NCI-H1048 (cell line): ENCODE measurements at regions not wholly inside any gene's neighbourhood (a gene's known extent, or its start where the extent isn't known, plus 50 kb on each side); places are given as distances from the start of the nearest gene placed in this dataset.
"Not testable (repeated sequence)": the region's sequence is repeated elsewhere in the genome, so short reads cannot be mapped to it uniquely, and the experiment has no call there.

ENCODE experiments used
- DNase-seq: peaks from one replicate; lab custom pipeline; 2025; lab: John Stamatoyannopoulos, UW

DNA sequence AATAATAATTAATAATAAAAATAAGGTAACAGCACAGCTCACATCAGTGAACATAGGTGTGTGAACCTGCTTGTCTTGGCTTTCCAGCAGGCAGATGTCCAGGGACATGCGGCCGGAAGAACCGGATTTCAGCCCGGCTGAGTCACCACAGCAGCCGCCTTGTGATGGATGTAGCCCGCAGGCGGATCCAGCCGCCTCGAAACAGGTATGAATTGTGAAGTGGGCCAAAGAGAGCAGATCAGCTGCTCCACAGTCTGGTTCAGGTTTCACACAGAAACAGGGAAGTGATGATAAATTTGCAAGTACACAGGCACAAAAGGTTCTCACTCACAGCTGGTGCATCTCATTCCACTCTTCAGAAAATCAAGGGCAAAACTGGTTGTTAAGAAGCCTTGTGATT lies 55.1 kb downstream of the ID4 start:
- DNase-seq = peak; percentile 46

DNA sequence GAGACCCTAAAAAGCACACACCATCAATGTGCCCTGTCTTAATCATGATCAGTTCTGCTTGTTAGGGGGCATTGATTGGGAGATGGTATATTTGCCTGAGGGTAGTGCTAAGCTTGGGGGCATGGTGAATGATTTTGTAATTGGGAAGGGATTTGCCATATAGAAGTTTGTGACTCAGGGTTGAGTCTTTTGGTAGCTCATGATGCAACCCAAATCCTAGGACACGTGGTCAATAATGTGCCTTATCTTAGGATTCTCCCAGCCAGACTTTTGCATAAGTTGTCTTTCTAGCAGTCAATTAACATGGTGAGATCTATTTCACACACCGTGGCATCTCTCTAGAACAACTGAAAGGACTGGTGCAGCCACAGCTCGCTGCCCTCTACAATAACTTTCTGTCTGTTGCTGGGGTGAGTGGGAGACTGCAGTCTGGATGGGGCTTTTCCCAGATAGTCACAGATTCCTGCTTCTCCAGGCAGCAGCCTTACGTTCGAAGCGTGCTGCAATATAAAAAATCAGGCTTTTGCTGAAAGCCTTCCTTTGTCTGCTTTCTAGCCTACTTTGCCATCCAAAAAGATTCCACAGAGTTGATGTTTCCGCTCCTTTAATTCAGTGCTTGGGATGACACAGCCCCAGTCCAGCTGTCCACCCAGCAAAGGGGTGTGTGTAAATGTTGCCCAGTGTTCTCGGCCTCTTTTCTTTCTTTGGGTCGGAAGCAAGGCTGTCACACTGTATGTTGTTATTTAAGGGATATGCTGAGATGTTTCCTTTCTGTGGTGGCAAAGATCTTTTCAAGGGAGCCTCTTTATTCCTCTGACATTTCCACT lies 58.9 kb downstream of the ID4 start:
- no peak for DNase-seq

DNA sequence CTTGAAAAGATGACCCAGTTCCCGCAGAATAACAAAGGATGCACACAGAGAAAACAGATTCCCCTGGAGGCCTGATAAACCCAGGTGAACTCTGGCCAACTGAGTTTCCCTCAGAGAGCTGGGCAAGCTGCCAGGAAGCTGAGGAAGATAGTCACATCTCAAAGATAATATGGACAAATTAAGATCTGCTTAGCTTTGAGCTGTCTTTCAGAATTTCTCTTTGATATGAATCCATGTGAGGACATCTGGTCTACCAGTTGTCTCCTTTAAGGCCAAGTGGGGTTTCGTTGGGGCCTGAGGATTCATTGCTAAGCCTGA lies 59.5 kb downstream of the ID4 start:
- DNase-seq = no peak

DNA sequence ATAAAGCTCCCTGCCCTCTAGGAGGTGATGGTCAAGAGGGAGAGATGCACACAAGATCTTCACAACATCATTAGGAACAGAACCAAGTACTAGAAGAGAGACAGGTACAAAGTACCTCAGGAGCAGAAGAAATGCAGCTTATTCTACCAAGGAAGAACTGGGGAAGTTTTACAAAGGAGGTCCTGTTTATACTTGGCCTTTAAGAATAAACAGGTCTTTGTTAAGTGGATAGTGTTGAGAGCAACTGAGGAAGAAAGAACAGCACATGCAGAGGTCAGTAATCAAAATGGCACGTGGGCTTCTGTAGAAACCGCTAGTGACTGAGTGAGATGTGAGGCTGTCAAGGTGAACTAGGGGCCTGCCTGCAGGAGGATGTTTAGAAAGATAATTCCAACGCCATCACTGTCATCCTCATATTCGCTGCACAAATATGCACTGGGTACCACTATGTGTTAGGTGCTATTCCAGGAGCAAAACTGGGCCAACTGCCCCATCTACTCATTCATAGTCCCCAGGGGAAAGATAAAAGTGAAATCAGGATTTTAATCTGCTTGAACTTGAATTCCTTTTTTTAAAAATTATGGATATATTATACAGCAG lies 61.1 kb downstream of the ID4 start:
- no peak for DNase-seq

DNA sequence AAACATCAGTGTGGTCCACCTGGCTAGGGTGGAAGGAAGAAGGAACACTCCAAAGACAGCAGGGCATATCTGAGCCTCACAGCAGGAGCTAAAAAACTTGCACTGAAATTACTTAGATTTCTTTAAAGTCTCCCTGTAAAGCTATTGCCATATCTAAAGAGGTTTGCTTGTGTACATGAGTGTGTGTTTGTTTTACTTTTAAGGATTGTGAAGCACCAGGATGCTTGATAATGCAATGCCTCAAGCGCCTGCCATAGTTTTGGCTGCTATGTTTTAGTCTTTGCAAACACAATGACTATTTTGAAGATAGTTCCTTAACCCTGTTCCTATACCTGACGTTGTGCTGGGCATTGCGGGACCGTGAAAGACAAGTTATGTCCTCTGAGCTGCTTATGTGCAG lies 65.0 kb downstream of the ID4 start:
- no peak for DNase-seq

DNA sequence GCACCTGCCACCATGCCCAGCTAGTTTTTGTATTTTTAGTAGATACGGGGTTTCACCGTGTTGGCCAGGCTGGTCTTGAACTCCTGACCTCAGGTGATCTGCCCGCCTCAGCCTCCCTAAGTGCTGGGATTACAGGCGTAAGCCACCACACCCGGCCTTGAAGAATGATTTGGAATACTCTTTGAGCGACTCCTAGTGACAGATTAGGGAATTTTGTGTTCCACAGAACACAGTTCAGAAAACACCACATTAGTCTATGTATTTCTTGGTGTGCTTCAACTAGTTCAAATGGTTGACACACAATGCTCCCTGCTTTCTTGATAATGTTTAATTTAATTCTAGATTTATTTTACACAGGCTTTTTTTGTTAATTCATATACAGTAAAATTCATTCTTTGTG lies 67.2 kb downstream of the ID4 start:
- DNase-seq = not testable (repeated sequence)

DNA sequence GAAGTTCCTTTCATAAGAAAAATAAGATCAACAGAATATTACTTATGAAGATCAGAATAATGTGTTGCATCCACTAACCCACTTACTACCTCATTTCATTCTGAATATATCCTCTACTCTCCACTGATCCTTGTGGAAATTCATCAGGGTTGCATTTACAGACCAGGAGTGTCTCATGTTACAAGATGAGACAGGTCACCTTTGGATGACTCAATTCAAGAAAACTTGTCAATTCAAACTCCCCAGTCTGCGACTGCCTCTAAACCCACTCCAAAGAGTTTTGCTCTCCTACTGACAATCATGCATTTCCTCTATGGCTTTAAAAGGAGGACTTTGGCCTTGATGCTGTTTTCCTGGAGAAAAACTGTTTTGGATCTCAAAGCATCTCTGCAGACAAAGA lies 68.4 kb downstream of the ID4 start:
- no peak for DNase-seq

DNA sequence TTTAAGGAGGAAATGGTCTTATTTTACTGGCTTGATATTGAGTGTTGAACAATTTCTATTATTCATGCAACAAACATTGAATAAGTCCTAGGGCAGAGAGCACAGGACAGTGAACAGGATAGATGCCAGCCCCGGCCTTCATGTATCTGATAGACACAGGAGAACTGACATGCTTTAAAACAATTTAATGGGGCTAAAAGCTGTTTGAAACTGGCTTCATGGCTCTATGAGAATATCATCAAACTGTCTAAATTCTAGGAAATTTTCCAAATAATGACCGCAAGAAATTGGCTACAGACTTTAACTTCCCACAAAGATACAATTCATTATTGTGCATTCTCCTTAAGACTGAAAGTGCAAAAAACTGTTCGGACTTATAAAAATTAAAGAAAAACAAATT lies 69.0 kb downstream of the ID4 start:
- no peak for DNase-seq

DNA sequence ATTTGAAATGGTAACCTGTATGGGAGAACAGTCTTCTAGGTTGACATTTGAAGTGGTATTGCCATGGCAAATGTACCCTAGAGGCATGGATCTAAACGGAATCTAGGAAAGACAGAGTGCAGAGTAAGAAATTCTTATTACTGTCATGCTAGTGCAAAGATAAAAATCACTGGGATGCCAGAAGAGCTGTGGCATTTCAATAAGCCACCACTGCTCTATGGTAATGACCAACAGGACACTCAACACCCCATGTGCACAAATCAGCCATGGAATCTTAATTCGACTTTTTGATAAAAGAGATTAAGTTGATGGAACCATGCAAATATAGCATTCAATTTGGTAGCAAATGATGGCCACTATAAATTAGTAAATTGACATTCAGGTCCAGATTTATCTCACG lies 74.1 kb downstream of the ID4 start:
- DNase-seq = no peak

DNA sequence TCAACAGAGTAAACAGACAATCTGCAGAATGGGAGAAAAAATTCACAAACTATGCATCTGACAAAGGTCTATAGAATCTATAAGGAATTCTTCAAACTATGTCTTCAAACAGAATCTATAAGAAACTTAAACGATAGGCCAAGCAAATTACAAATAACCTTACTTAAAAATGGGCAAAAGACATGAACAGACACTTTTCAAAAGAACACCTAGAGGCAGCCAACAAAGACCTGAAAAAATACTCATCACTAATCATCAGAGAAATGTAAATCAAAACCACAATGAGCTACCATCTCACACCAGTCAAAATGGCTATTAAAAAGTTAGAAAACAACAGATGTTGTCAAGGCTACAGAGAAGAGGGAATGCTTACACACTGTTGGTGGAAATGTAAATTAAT lies 81.3 kb downstream of the ID4 start:
- DNase-seq = no peak

DNA sequence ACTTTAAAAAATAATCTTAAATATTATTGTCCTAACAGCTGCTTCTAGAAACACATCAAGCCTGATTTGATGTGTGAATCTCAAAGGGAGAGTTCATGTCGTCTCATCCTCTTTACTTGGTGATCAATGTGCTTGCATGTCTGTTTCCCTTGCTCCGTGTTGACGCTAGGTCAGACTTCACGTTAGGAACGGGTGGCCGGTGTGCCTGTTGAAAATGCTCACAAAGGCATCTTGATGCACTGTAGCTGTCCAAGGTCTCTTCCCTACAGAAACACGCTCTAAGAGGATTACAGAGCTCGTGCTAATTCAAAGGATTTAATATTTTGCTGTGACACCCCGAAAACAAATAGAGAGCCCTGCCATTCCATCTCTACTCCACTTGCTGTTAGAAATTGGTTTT lies 84.6 kb downstream of the ID4 start:
- DNase-seq = no peak

DNA sequence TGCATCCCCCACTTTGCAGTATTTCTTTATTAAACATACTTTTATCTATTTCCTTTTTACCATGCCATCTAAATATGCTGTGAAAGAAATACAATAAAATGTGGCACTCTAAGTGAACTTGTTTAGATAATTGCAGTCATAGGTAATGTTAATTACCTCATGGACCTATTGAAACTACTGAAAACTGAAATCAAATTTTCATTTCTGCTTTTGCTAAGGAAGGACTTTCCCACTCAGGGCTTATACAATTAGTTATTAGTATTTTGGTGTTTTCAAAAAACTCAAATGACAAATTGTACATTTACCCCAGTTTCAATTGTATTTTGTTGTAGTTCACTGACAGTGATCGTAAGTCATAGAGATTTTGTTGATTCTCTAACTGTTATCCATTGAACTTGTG lies 88.4 kb downstream of the ID4 start:
- no peak for DNase-seq

DNA sequence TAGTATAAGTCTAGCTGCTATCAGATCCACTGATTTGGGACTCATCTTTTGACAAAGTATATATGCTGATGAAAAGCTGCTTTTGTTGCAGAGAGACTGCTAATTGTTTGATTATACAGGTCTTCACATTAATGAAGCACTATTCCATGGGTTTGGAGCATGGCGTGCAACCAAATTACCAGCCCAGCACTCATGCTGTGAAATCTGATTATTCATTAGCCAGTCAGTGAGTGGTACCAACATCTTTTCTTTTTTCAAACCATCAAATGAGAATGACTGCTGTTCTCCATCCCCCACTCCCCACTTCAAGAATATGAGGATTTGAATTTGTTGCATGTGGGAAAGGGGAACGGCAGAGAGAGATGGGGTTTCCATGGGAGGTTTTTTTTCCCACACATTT lies 91.3 kb downstream of the ID4 start:
- DNase-seq = no peak

DNA sequence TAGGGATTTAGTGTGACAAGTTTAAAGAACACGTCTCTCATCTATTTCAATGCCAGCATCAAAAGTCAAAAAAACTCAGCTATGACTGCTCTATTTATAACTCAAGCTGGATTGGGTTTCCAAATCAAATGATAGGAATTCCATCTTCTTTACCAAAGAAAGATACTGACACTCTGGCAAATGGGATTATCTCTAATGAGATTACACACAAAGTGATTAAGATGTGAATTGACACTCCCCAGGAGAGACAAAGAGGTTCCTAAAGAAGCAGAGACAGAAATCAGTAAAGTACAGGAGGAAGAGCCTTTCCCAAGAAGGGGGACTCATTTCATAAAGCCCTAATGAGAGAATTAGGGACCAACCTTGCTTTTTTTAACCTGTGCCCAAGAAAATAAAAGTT lies 92.1 kb downstream of the ID4 start:
- no peak for DNase-seq

DNA sequence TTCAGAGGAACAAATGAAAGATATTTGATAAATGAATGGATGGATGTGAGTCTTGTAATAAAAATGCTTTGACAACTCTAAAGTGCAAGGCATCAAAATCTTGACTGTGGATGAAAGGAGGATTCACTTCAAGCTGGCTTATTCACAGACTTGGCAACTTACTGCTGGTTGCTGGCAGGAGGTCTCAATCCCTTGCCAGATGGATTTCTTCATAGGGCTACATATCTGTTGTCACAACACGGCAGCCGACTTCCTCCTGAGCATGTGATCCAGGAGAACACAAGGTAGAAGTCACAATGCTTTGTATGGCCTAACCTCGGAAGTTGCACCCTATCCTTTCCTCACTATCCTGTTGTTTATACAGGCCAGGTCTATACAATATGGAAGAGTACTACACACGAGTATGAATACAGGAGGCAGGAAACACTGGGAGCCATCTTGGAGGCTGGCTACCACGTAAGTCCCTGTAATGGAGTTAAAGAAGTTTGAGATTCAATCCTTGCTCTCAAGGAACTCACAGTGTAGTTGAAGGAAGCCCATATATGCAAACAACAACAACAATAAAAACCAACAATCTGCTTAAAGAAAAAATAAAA lies 97.9 kb downstream of the ID4 start:
- no peak for DNase-seq

DNA sequence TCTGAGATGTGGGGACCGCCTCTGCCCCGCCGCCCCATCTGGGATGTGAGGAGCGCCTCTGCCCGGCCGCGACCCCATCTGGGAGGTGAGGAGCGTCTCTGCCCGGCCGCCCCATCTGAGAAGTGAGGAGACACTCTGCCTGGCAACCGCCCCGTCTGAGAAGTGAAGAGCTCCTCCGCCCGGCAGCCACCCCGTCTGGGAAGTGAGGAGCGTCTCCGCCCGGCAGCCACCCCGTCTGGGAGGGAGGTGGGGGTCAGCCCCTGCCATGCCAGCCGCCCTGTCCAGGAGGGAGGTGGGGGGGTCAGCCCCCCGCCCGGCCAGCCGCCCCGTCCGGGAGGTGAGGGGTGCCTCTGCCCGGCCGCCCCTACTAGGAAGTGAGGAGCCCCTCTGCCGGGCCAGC lies 102.2 kb downstream of the ID4 start:
- not testable (repeated sequence) for DNase-seq

DNA sequence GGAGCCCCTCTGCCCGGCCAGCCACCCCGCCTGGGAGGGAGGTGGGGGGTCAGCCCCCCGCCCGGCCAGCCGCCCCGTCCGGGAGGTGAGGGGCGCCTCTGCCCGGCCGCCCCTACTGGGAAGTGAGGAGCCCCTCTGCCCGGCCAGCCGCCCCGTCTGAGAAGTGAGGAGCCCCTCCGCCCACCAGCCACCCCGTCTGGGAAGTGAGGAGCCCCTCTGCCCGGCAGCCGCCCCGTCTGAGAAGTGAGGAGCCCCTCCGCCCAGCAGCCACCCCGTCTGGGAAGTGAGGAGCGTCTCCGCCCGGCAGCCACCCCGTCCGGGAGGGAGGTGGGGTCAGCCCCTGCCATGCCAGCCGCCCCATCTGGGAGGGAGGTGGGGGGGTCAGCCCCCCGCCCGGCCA lies 102.8 kb downstream of the ID4 start:
- DNase-seq = not testable (repeated sequence)

DNA sequence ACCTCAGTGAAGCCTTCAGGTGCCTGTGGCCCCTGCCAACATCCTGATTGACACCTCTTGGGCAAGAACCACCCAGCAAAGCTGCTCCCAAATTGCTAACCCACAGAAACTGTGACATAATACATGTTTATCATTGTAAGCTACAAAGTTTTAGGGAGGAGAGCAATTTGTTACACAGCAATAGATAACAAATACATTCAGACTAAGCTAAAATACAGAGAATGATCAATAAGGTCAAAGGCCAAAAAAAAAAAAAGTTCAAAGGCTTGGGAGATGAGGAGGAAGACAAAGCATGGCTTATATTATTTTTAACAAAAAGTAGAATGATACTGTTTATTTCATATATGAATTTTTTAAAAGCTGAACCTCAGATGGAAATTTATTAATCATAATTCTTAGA lies 105.9 kb downstream of the ID4 start:
- DNase-seq = no peak

DNA sequence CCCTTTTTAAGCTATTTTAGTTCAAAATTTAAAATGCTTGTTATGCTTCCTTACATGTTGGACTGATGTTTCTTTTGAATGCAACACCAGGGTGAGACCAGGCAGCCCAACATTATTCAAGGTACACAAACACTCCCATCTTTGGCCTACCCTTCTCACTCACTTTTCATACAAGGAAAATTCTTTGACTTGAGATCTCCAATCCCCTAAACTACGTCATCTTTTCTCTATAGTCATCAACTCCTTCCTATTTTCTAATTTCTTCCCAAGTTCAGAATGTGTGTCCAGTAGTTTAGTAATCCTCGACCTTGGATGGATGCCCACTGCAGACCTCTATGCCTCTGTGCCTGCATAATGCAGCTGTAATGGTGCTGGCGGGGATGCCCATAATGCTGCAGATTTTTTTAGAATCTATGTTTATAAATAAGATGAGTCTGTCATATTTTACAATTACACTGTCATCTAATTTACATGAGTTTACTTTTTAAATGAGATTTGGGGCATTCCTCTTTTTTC lies 108.7 kb downstream of the ID4 start:
- no peak for DNase-seq

DNA sequence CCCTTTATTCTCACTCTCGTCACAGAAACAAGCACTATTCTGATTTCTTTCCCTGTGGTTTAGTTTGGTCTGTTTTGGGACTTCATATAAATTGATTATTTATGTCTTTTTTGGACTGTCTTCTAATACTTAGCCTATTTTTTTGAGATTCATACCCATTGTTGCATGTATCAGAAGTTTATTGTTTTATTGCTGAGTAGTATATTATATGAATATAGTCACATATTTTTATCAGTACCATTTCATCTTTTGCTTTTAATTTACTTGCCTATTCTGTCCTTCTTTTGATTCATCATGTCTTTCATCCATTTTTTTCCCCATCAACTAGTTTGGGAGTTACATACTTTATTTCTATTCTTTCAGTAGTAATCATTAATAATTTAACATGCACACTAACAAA lies 112.0 kb downstream of the ID4 start:
- no peak for DNase-seq

DNA sequence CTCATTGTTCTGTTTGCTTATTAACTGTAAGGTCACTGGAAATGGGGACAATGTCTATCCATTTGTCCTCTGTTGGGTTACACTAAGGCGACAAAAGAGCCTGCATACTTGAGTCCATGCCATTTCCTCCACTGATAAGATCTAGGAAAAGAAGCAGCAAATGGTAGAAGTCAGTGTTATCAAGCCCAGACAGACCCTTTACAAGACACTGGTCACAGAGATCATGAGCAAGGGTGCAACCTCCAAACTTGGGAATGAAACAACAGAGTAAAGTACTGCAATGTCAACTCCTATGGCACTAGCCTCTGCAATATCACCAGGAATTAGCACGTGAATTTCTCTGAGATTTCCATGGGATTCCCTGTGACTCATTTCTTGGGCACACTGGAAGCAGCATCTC lies 126.9 kb downstream of the ID4 start:
- DNase-seq = no peak

DNA sequence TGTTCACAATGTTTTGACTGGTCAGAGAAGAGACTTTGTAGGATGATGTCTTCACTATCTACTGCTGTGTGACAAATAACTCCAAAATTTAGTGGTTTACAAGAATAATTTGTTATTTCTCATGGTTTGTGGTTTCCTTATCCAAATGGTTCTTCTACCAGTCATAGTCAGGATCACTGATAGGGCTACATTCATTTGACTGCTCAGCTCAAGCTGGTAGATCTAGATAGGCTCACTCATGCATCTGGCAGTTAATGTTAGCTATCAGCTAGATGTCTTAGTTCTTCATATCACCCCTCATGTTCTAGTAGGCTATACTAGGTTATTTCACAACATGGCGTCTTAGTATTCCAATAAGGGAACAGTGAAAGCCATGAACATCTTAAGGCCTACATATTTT lies 131.0 kb downstream of the ID4 start:
- DNase-seq = no peak

DNA sequence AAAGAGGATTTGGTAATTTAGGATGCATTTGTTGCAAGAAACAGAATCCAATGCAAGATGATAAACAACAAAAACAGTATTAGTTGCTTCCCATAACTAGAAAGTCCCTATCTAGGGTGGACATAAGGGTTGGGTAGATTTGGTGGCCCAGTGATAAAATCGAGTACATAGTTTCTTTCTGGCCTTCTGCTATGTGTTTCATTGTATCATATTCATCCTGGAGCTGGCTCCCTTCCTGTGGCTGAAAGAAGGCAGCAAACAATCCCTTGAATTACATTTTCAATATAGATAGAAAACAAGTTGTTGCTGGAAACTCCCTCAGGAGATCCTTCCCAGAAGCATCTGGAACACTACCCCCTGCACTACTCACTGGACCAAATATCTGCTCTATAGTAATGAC lies 135.1 kb downstream of the ID4 start:
- DNase-seq = no peak
